ENCODE measurements at regions not wholly inside any gene's neighbourhood (a gene's known extent, or its start where the extent isn't known, plus 50 kb on each side); places are given as distances from the start of the nearest gene placed in this dataset.

- WGBS, 5 donors, result 85 to 89% (median 87%) methylated on average over 1 of the region's 1 CpG
- peaks cover 0 to 27% (median 9%) of the 10 kb centered on the region in 8 donors for H3K9me3 ChIP-seq
- TF ChIP-seq POLR2A (IDR thresholded peaks at IDR 0.05) (no peak), POLR2AphosphoS5 (IDR thresholded peaks at IDR 0.05) (no peak), CTCF (IDR thresholded peaks at IDR 0.05 in 8 of 11, conservative IDR thresholded peaks at IDR 0.05 in 3 of 11) (no peak)
- H3K36me3 ChIP-seq, result no peaks in the 10 kb centered on the region
- no peak overlapping the region for H3K4me3 ChIP-seq
- H3K27ac ChIP-seq, result no peak overlapping the region
- H3K27me3 ChIP-seq (replicated peaks in 1 of 7), result no peaks in the 10 kb centered on the region
- no peaks in the 10 kb centered on the region for H3K4me1 ChIP-seq
- no peak for DNase-seq
- intact Hi-C loops (cut with DNase I; ENCODE audit: low total_unique reads), result no loop called here
Observed at GRCh38 chr6:9204171-9204570, 768.8 kb upstream of the SLC35B3 start.

GRCh38 chr6:9200712-9201111, 765.4 kb upstream of the SLC35B3 start:
- intact Hi-C loops (cut with DNase I; ENCODE audit: low total_unique reads), result no loop called here
- Histone ChIP-seq H3K4me1 (no peaks in the 10 kb centered on the region), H3K9me3 (peaks cover 0 to 19% (median 9%) of the 10 kb centered on the region in 8 donors), H3K4me3 (no peak overlapping the region), H3K27me3 (replicated peaks in 1 of 7) (no peaks in the 10 kb centered on the region), H3K27ac (no peak overlapping the region), H3K36me3 (no peaks in the 10 kb centered on the region)
- TF ChIP-seq CTCF (IDR thresholded peaks at IDR 0.05 in 8 of 11, conservative IDR thresholded peaks at IDR 0.05 in 3 of 11) (no peak), POLR2A (IDR thresholded peaks at IDR 0.05) (no peak), POLR2AphosphoS5 (IDR thresholded peaks at IDR 0.05) (no peak)
- DNase-seq, result no peak

- H3K4me3 ChIP-seq, result no peak overlapping the region
- DNase-seq, result no peak
- intact Hi-C loops (cut with DNase I; ENCODE audit: low total_unique reads), result no loop called here
- 74 to 89% (median 79%) methylated on average over 3 of the region's 3 CpGs for WGBS, 5 donors
- no peaks in the 10 kb centered on the region for H3K9me3 ChIP-seq
- no peaks in the 10 kb centered on the region for H3K36me3 ChIP-seq
- TF ChIP-seq CTCF (IDR thresholded peaks at IDR 0.05 in 8 of 11, conservative IDR thresholded peaks at IDR 0.05 in 3 of 11), result no peak
- TF ChIP-seq POLR2AphosphoS5 (IDR thresholded peaks at IDR 0.05), result no peak
- no peak for TF ChIP-seq POLR2A (IDR thresholded peaks at IDR 0.05)
- H3K27me3 ChIP-seq (replicated peaks in 1 of 7), result no peaks in the 10 kb centered on the region
- H3K27ac ChIP-seq, result no peak overlapping the region
- H3K4me1 ChIP-seq, result no peaks in the 10 kb centered on the region
Observed at GRCh38 chr6:9197726-9198125, 762.4 kb upstream of the SLC35B3 start.

GRCh38 chr6:9195322-9195721, 760.0 kb upstream of the SLC35B3 start:
- H3K9me3 ChIP-seq, result no peaks in the 10 kb centered on the region
- WGBS, 5 donors, result 53 to 81% (median 68%) methylated on average over 1 of the region's 1 CpG
- no peaks in the 10 kb centered on the region for H3K36me3 ChIP-seq
- no peaks in the 10 kb centered on the region for H3K4me1 ChIP-seq
- no peak for DNase-seq
- H3K27me3 ChIP-seq (replicated peaks in 1 of 7), result no peaks in the 10 kb centered on the region
- H3K4me3 ChIP-seq, result no peak overlapping the region
- intact Hi-C loops (cut with DNase I; ENCODE audit: low total_unique reads), result no loop called here
- TF ChIP-seq POLR2AphosphoS5 (IDR thresholded peaks at IDR 0.05) (no peak), CTCF (IDR thresholded peaks at IDR 0.05 in 8 of 11, conservative IDR thresholded peaks at IDR 0.05 in 3 of 11) (no peak), POLR2A (IDR thresholded peaks at IDR 0.05) (no peak)
- no peak overlapping the region for H3K27ac ChIP-seq

Data from spleen (tissue), 11 donors.